ENCODE measurements at regions not wholly inside any gene's neighbourhood (a gene's known extent, or its start where the extent isn't known, plus 50 kb on each side); places are given as distances from the start of the nearest gene placed in this dataset.
A peak's percentile ranks its signal among the peaks of the same experiment; 100 is the strongest.
"Not testable (repeated sequence)": the region's sequence is repeated elsewhere in the genome, so short reads cannot be mapped to it uniquely, and the experiment has no call there.

- peak; percentile 11 for DNase-seq
Measured at GRCh38 chr18:76604108-76604934, 109.3 kb upstream of the ZNF516 start.

GRCh38 chr18:76602191-76602590 lies 107.1 kb upstream of the ZNF516 start:
- no peak for DNase-seq

- DNase-seq = not testable (repeated sequence)
Measured at GRCh38 chr18:76600076-76600475, 105.0 kb upstream of the ZNF516 start.

- DNase-seq = no peak
Measured at GRCh38 chr18:76594966-76595365, 99.9 kb upstream of the ZNF516 start.

GRCh38 chr18:76593843-76594242 lies 98.8 kb upstream of the ZNF516 start:
- DNase-seq = no peak

GRCh38 chr18:76592981-76593381 lies 97.9 kb upstream of the ZNF516 start:
- DNase-seq = no peak

GRCh38 chr18:76592096-76592495 lies 97.1 kb upstream of the ZNF516 start:
- no peak for DNase-seq

- DNase-seq = no peak
Measured at GRCh38 chr18:76589866-76590265, 94.8 kb upstream of the ZNF516 start.

GRCh38 chr18:76589316-76589715 lies 94.3 kb upstream of the ZNF516 start:
- DNase-seq = no peak

GRCh38 chr18:76588601-76589226 lies 93.7 kb upstream of the ZNF516 start:
- DNase-seq = no peak

- DNase-seq = no peak
Measured at GRCh38 chr18:76587879-76588271, 92.8 kb upstream of the ZNF516 start.

- no peak for DNase-seq
Measured at GRCh38 chr18:76587147-76587878, 92.3 kb upstream of the ZNF516 start.

GRCh38 chr18:76584414-76585310 lies 89.6 kb upstream of the ZNF516 start:
- no peak for DNase-seq

GRCh38 chr18:76581261-76581660 lies 86.2 kb upstream of the ZNF516 start:
- DNase-seq = no peak

- no peak for DNase-seq
Measured at GRCh38 chr18:76580288-76580962, 85.4 kb upstream of the ZNF516 start.

- no peak for DNase-seq
Measured at GRCh38 chr18:76579301-76579695, 84.3 kb upstream of the ZNF516 start.

GRCh38 chr18:76578571-76579300 lies 83.7 kb upstream of the ZNF516 start:
- no peak for DNase-seq

- DNase-seq = no peak
Measured at GRCh38 chr18:76573325-76574025, 78.4 kb upstream of the ZNF516 start.

- no peak for DNase-seq
Measured at GRCh38 chr18:76572518-76573247, 77.6 kb upstream of the ZNF516 start.
